ENCODE measurements at regions not wholly inside any gene's neighbourhood (a gene's known extent, or its start where the extent isn't known, plus 50 kb on each side); places are given as distances from the start of the nearest gene placed in this dataset.
A peak's percentile ranks its signal among the peaks of the same experiment; 100 is the strongest.
"Not testable (repeated sequence)": the region's sequence is repeated elsewhere in the genome, so short reads cannot be mapped to it uniquely, and the experiment has no call there.

GRCh38 chr10:123318516-123318915 lies 164.3 kb downstream of the BUB3 start:
- DNase-seq (ENCODE audit: low spot score) = no peak

- DNase-seq (ENCODE audit: low spot score) = no peak
Observed at GRCh38 chr10:123320091-123320490, 165.9 kb downstream of the BUB3 start.

GRCh38 chr10:123323884-123324283 lies 169.7 kb downstream of the BUB3 start:
- DNase-seq (ENCODE audit: low spot score) = no peak

DNA sequence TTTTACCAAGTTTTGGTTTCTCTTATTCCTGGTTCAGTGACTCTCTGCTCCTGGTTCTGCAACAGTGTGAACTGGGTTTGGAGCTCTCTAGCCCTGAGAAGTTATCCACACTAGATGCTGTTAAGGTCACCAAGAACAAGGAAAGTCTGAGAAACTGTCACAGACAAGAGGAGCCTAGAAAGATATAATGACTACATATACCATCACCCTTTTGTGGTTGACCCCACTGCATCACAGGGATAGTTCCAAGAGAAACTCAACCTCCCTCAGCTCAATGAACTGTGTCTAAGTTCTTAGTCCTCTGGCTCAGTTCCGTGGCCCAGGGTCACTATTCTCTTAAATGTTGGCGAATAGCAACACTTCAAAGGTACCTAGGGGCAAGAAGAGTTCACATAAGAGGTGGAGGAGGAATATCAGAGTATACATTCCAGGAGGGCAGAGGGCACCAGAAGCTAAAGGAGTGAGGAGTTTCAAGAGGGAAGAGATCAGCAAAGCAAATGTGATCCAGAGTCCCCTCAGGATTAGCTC lies 171.5 kb downstream of the BUB3 start:
- DNase-seq (ENCODE audit: low spot score) = no peak

DNA sequence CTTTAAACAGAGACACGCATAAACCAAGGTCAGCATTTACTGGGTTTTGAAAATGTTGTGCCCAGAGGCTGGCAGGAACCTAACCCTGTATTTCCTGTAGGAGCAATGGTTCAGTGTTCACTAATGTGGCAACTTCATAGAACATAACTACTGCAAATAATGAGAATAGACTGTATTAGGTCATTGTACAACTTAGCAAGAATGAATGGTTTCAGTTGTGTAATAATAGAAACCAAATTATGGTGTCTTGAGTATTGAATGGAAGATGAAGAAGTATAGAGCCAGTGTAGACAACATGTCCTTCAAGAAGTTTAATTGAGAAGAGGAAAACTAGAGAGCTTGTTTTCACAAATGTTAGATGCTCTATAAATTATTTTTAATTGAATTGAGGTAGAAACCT lies 172.5 kb downstream of the BUB3 start:
- DNase-seq (ENCODE audit: low spot score) = no peak

DNA sequence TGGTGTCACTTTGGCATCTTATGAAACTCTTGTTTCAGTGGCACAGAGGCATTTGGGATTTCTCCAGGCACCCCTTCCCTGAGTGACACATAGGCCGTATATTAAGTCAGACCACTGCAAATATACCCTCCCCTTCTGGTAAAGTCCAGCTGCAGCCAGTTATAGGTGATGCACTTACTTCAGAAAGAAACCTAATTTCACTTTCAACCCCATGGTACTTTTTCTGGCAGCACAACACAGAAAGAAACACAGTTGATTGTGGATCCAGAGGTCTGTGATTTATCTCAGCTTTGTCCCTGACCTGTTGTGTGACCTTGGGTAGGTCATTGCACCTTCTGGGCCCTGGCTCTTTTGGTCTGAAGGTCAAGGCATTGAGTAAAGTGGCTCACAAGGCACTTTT lies 173.2 kb downstream of the BUB3 start:
- no peak for DNase-seq (ENCODE audit: low spot score)

- DNase-seq (ENCODE audit: low spot score) = no peak
Observed at GRCh38 chr10:123327896-123328295, 173.7 kb downstream of the BUB3 start.

DNA sequence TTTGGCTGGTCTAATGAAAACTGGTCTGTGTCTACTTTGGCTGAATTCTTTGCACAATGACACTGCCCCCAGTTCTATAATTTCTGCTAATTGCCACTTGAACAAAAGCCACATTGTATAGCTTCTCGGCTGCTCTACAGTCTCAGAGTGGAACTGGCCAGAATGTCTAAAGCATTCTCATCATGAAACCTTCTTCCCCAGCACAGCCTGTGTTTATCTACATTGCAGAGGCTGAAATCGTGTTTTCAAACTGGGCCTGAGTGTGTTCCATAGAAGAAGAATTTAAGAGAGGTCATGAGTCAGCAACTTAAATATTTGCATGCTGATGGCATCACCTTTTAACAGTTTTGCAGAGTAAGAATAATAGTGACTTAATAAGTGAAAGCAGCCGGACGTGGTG lies 177.2 kb downstream of the BUB3 start:
- no peak for DNase-seq (ENCODE audit: low spot score)

DNA sequence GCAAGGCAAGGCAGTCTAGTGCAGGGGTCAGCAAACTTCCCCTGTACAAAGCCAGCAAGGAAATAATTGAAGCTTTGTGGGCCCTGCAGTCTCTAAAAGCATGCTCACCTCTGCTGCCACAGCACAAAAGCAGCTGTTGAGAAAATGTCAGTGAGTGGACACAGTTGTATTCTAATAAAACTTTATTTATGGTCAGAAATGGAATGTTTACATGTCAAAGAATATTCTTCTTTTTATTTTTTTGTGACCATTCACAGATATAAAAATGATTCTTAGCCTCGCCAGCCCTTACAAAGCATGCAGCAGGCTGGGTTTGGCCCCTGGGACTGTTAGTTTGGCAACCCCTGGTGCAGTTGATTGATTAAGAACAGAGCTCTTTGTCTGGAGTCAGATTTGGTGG lies 192.4 kb downstream of the BUB3 start:
- no peak for DNase-seq (ENCODE audit: low spot score)

DNA sequence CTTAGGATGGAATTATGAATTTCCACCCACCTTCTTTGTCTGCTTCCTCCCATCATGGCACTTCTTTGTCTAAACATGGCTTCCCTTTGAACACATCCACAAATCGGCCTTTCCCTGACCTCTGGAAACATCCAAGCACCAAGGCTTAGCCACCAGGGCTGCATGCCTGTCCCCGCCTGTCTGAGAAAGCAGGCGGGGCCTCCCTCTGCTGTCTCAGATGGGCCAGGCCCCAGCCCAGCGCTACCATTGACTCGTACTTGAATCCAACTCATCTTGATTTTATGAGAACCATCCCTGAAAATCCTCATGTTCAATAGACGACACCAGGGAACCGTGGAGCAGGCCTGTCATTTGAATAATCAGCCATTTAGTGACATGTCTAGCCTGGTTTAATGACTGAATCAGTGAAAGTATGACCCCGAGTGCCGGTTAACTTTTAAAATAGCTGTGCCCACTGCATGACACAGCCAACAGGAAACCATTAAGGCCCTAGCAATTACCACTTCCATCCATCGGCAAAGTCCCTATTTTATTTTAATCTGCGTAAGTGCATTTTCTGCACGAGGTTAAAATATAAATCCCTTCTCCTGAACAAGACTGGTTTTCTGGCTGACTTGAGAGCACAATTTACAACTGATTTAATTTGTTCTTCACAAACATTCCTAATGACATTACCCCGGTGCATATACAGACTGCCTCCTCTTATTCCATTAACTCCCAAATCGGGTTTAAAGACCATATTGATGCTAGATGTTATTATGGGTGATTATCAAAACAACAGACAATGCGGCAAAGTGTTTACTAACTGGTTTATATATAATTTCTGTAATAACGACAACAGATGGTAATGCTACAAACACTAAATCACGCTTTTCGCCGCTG lies 194.7 kb downstream of the BUB3 start:
- no peak for DNase-seq (ENCODE audit: low spot score)

GRCh38 chr10:123351715-123352114 lies 197.5 kb downstream of the BUB3 start:
- DNase-seq (ENCODE audit: low spot score) = no peak

GRCh38 chr10:123354521-123354920 lies 200.3 kb downstream of the BUB3 start:
- DNase-seq (ENCODE audit: low spot score) = no peak

DNA sequence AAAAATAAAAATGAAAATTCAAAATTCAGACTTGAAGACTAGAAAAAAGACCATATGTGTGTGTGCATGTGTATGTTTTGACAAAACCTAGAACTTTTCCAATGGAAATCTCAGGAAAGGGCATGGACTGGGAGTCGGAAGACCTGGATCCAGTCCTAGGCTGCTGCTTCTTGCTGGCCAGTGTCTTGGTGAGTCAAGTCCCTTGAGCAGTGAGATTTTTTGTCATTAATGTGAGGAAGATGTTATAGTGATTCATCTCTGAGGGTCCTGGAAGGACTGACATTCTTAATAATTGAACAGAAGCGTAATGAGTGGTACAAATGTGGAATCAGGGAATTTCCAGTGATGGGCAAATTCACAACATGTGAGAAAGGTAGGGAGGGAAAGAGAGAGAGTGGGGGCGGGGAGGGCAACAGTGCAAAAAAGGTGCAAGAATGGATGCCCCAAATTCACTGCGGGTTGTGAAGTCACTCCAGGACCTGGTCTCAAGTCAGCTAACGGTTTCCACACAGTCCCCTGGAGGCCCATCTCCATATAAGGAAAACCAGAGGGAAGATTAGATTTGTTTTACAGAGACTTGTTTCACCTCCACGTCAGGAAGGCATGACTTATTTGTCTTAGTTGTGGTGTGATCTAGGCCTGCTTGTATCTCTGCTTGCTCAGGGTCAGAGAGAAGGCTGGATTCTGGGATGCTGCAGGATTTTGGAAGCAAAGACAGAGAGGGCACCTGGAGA lies 201.7 kb downstream of the BUB3 start:
- no peak for DNase-seq (ENCODE audit: low spot score)

DNA sequence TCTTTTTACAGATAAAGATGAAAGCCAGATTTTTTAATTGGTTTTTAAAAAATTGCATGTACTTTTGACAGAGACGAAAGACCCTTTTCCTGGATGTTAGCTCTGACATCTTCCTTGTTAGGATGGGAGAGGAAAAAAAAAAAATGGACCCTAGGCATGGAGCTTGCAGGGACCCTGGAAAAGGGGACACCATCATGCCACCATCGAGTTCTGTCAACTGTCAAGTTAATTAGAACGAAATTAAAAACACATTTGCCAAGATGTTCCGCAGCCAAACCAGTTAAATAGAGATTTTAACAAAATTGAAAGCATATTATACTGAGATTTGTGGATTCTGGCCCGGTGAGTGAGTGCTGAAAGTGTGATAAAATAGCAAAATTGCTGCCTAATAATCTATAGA lies 202.6 kb downstream of the BUB3 start:
- DNase-seq (ENCODE audit: low spot score) = no peak

- no peak for DNase-seq (ENCODE audit: low spot score)
Observed at GRCh38 chr10:123357421-123357930, 203.3 kb downstream of the BUB3 start.

DNA sequence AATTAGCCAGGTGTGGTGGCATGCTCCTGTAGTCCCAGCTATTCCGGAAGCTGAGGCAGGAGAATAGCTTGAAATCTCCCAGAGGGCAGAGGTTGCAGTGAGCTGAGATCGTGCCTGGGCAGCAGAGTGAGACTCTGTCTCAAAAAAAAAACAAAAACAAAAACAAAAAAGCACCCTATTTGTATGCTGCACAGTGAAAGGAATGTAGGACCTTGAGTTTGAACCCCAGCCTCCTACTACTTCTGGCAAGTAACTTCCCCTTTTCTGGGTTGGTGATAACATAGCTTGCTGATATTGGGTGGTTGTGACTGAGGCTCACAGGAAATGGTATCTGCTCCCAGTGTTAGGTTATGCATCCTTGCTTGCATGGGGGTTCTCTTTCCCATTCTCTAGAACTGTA lies 205.3 kb downstream of the BUB3 start:
- DNase-seq (ENCODE audit: low spot score) = no peak

DNA sequence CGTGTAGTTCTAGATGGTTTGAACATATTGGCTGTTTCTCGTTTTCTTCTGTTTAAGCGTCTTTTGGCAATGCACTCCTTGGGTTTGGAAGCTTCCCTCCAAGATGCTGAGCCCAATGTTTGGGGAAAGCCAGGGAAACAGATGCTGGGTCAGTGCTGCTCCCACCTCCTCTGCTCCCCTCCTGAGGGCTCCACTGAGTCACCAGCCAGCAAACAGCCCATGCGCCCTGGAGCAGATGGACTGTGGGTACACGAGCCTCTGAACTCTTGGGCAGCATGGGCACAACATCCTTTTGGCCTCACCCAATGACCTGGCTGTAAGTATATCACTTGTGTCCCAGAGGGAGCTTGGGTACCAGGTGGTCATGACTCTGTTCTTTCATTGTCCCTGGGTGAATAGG lies 207.6 kb downstream of the BUB3 start:
- no peak for DNase-seq (ENCODE audit: low spot score)

- no peak for DNase-seq (ENCODE audit: low spot score)
Observed at GRCh38 chr10:123367195-123367594, 213.0 kb downstream of the BUB3 start.

DNA sequence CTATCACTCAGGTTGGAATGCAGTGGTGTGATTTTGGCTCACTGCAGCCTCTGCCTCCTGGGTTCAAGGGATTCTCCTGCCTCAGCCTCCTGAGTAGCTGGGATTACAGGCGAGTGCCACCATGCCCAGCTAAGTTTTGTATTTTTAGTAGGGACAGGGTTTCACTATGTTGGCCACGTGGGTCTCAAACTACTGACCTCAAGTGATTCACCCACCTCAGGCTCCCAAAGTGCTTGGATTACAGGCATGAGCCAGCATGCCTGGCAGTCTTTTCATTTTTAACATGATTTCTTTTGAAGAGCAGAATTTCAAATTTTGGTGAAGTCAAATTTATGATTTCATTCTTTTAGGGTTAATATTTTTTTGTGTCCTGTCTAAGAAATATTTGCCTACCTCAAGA lies 217.4 kb downstream of the BUB3 start:
- DNase-seq (ENCODE audit: low spot score) = not testable (repeated sequence)

- no peak for DNase-seq (ENCODE audit: low spot score)
Observed at GRCh38 chr10:123373591-123373990, 219.4 kb downstream of the BUB3 start.

DNA sequence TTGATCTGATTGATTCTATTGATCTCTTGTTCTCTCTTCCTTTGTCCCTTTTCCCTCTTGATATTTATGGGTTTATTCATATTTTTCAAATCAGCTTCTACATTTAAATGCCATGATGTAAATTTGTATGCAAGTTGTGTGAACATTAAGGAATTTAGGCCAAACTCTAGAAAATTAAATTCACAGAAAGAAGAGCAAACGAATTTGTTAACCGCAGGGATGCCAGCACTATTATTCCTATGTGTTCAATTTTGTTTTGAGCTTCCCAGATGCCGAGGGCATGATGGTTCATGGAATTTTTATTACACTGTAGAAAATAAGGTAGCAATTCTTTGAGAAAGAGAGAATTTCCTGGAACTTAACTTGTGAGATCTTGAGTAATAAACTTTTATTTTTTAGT lies 220.9 kb downstream of the BUB3 start:
- DNase-seq (ENCODE audit: low spot score) = no peak

DNA sequence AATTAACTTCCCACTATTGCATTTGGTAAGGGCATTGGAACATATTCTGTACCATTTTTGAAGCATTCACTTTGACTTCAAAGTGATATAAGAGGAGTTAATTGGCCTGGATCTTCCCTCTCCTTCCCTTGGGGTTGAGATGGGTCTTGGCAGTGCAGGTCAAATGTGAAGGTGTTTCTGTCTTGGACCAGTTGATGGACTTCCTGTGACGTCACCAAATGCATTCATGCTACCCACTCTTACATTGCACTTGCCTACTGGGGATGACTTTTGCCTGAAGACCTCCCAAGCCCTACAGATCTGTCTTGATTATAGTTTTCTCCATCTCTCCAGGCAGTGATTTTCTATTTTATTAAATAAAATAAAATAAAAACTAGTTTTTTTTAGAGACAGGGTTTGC lies 221.5 kb downstream of the BUB3 start:
- DNase-seq (ENCODE audit: low spot score) = no peak

DNA sequence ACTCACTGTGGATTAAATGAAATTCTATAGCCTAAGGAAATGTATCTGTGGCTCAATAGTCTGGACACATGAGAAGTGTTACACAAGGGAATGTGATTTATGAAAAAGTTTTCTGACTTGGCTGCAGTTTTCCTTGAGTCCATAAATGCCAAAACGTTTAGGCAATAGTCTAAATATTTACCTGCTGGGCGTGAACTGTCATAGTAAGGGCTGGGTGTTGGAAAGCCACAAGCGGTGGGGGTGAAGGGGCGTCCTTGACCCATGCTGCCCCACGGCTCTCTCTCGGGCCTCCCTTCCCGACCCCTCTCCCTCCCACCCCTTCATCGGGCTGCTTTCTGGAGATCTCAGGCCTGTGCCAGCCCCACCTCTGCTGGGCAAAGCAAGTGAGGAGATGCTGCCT lies 223.7 kb downstream of the BUB3 start:
- peak; percentile 24 for DNase-seq (ENCODE audit: low spot score)
